Esophagus squamous epithelium (tissue), 5 donors: ENCODE measurements at regions not wholly inside any gene's neighbourhood (a gene's known extent, or its start where the extent isn't known, plus 50 kb on each side); places are given as distances from the start of the nearest gene placed in this dataset.
"Not testable (repeated sequence)": the region's sequence is repeated elsewhere in the genome, so short reads cannot be mapped to it uniquely, and the experiment has no call there.

ENCODE experiments used
- DNase-seq: peaks from one replicate; lab custom pipeline; 2025; lab: John Stamatoyannopoulos, UW
- H3K27ac ChIP-seq, 4 donors: fragments of 200-600 bp; sonication (generic); one replicate each; pipeline ENCODE4 v1.5.1; 2016 to 2019; ENCODE audit warnings: mild to moderate bottlenecking in 1 of 4
- H3K27me3 ChIP-seq, 4 donors: fragments of 200-600 bp; sonication (generic); 1 replicate in 3 of 4; 2 replicates in 1 of 4; pipeline versions ENCODE4 v1.5.1 to v1.6.0; 2017 to 2021; ENCODE audit warnings: antibody characterized with exemption in 1 of 4
- H3K36me3 ChIP-seq, 3 donors: fragments of 200-600 bp; sonication (generic); one replicate each; pipeline ENCODE4 v1.5.1; 2016 to 2019
- H3K4me1 ChIP-seq, 3 donors: fragments of 200-600 bp; sonication (generic); one replicate each; pipeline ENCODE4 v1.5.1; 2017 to 2019
- H3K4me3 ChIP-seq, 4 donors: fragments of 200-600 bp; sonication (generic); 1 replicate in 3 of 4; 2 replicates in 1 of 4; pipeline ENCODE4 v1.5.1; 2016 to 2019; ENCODE audit warnings: mild to moderate bottlenecking in 2 of 4, moderate library complexity in 1 of 4
- H3K9me3 ChIP-seq, 3 donors: fragments of 200-600 bp; sonication (generic); one replicate each; pipeline ENCODE4 v1.5.1; 2016 to 2019
- CTCF ChIP-seq, 6 experiments: fragments of 450-650 bp in 4 of 6; fragments of 200-600 bp in 2 of 6; sonication (generic) in 2 of 6; IDR thresholded peaks; one replicate each; pipeline ENCODE4 v1.5.1; 2016 to 2019; ENCODE audit warnings: antibody characterized with exemption in 6 of 6, mild to moderate bottlenecking in 4 of 6, moderate library complexity in 4 of 6
- POLR2A ChIP-seq, 4 donors: fragments of 450-650 bp; IDR thresholded peaks; one replicate each; pipeline ENCODE4 v1.6.1; 2017; ENCODE audit warnings: antibody characterized with exemption in 4 of 4, mild to moderate bottlenecking in 4 of 4, moderate library complexity in 3 of 4
- WGBS, 2 donors: methylation state at CpG; one replicate each; pipeline ENCODE4 v1.1.5; 2018; 5-methylcytosine and 5-hydroxymethylcytosine counted together
- intact Hi-C: fragments of 100-400 bp; cut with DNase I; formaldehyde crosslinking; loops from one replicate; pipeline ENCODE4 v1.15.0; 2022
- donor health status: DM: yes; HTN: yes; CAD: no.

GRCh38 chr2:54040685-54041084, 69.9 kb upstream of the PSME4 start:
- Histone ChIP-seq H3K36me3 (no peaks in the 10 kb centered on the region), H3K27me3 (no peaks in the 10 kb centered on the region), H3K27ac (no peak overlapping the region), H3K4me3 (no peak overlapping the region), H3K9me3 (peaks cover 0 to 8% (median 7%) of the 10 kb centered on the region in 3 donors), H3K4me1 (no peaks in the 10 kb centered on the region)
- DNase-seq, result no peak
- intact Hi-C loops, result no loop called here
- WGBS, 2 donors, result 76 to 88% methylated on average over 1 of the region's 1 CpG
- no peak for TF ChIP-seq CTCF (IDR thresholded peaks at IDR 0.05)

GRCh38 chr2:54040250-54040649, 69.5 kb upstream of the PSME4 start:
- no peak for DNase-seq
- H3K9me3 ChIP-seq, result peaks cover 0 to 4% (median 3%) of the 10 kb centered on the region in 3 donors
- intact Hi-C loops, result no loop called here
- no peaks in the 10 kb centered on the region for H3K4me1 ChIP-seq
- no peak for TF ChIP-seq CTCF (IDR thresholded peaks at IDR 0.05)
- TF ChIP-seq POLR2A (IDR thresholded peaks at IDR 0.05), result no peak
- H3K36me3 ChIP-seq, result no peaks in the 10 kb centered on the region
- no peak overlapping the region for H3K27ac ChIP-seq
- no peaks in the 10 kb centered on the region for H3K27me3 ChIP-seq
- H3K4me3 ChIP-seq, result no peak overlapping the region
- 71 to 80% methylated on average over 2 of the region's 2 CpGs for WGBS, 2 donors

- Histone ChIP-seq H3K36me3 (no peaks in the 10 kb centered on the region), H3K27ac (no peak overlapping the region), H3K9me3 (no peaks in the 10 kb centered on the region), H3K4me3 (no peak overlapping the region), H3K4me1 (no peaks in the 10 kb centered on the region), H3K27me3 (no peaks in the 10 kb centered on the region)
- intact Hi-C loops, result no loop called here
- DNase-seq, result no peak
- TF ChIP-seq POLR2A (IDR thresholded peaks at IDR 0.05) (no peak), CTCF (IDR thresholded peaks at IDR 0.05) (no peak)
- WGBS, 2 donors, result 88 to 97% methylated on average over 1 of the region's 1 CpG
Measured at GRCh38 chr2:54038835-54039234, 68.0 kb upstream of the PSME4 start.

GRCh38 chr2:54031288-54031687, 60.5 kb upstream of the PSME4 start:
- H3K4me3 ChIP-seq, H3K4me1 ChIP-seq, DNase-seq, H3K9me3 ChIP-seq, H3K27ac ChIP-seq, H3K36me3 ChIP-seq, intact Hi-C loops, H3K27me3 ChIP-seq: not testable (repeated sequence)
- 89 to 100% methylated on average over 2 to 3 of the region's 3 CpGs for WGBS, 2 donors

- Histone ChIP-seq H3K27me3 (no peaks in the 10 kb centered on the region), H3K36me3 (no peaks in the 10 kb centered on the region), H3K4me3 (no peak overlapping the region), H3K27ac (no peak overlapping the region), H3K9me3 (no peaks in the 10 kb centered on the region), H3K4me1 (peaks cover 0 to 4% (median 0%) of the 10 kb centered on the region in 3 donors)
- intact Hi-C loops, result no loop called here
- DNase-seq, result no peak
- TF ChIP-seq CTCF (IDR thresholded peaks at IDR 0.05), result no peak
- no peak for TF ChIP-seq POLR2A (IDR thresholded peaks at IDR 0.05)
- 98 to 100% methylated on average over 2 of the region's 2 CpGs for WGBS, 2 donors
Measured at GRCh38 chr2:54030806-54031205, 60.0 kb upstream of the PSME4 start.

GRCh38 chr2:54030396-54030741, 59.6 kb upstream of the PSME4 start:
- no peak for DNase-seq
- WGBS, 2 donors, result 84 to 93% methylated on average over 9 of the region's 9 CpGs
- no peak overlapping the region for H3K4me3 ChIP-seq
- H3K36me3 ChIP-seq, result no peaks in the 10 kb centered on the region
- no peak overlapping the region for H3K27ac ChIP-seq
- no peaks in the 10 kb centered on the region for H3K9me3 ChIP-seq
- intact Hi-C loops, result no loop called here
- TF ChIP-seq POLR2A (IDR thresholded peaks at IDR 0.05) (no peak), CTCF (IDR thresholded peaks at IDR 0.05) (no peak)
- H3K4me1 ChIP-seq, result peaks cover 0 to 4% (median 0%) of the 10 kb centered on the region in 3 donors
- H3K27me3 ChIP-seq, result no peaks in the 10 kb centered on the region
